ENCODE measurements at regions not wholly inside any gene's neighbourhood (a gene's known extent, or its start where the extent isn't known, plus 50 kb on each side); places are given as distances from the start of the nearest gene placed in this dataset.

DNA sequence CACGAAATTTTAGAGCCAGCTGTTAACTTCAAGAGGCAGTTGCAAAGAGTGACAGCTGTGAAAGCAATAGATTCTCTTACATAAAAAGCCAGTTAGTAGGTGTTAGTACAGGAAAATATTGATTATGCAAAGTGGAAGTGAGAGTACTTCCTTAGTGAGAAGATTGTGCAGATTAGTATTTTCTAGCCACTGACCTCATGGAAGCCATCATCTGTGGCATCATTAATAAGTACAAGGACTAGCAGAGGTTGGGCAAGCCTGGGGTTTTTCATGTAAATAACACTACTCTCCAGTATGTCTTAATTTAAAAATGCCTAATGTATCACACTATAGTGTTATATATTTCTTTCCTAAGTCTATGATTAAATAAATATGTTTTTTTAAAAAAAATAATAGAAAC is 166.2 kb upstream of the DTNA start (continued):
- TF ChIP-seq, protein P1, sequence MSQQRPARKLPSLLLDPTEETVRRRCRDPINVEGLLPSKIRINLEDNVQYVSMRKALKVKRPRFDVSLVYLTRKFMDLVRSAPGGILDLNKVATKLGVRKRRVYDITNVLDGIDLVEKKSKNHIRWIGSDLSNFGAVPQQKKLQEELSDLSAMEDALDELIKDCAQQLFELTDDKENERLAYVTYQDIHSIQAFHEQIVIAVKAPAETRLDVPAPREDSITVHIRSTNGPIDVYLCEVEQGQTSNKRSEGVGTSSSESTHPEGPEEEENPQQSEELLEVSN (IDR thresholded peaks at IDR 0.05): no peak
- TF ChIP-seq GABPA (IDR thresholded peaks at IDR 0.05; ENCODE audit: borderline replicate concordance, insufficient read depth, low read length) (no peak), POLR2AphosphoS5 (IDR thresholded peaks at IDR 0.05; ENCODE audit: low read depth, low read length) (no peak), RXRA (IDR thresholded peaks at IDR 0.05; ENCODE audit: insufficient read depth, low read depth, low read length) (no peak), TCF12 (IDR thresholded peaks at IDR 0.05; ENCODE audit: low read depth, low read length) (no peak)
